Body of pancreas (tissue), 4 donors: ENCODE measurements at regions not wholly inside any gene's neighbourhood (a gene's known extent, or its start where the extent isn't known, plus 50 kb on each side); places are given as distances from the start of the nearest gene placed in this dataset.

Experiments used
- CTCF ChIP-seq, 7 experiments: fragments of 450-650 bp in 4 of 7; fragments of 200-600 bp in 3 of 7; sonication (generic) in 3 of 7; IDR thresholded peaks; one replicate each; pipeline ENCODE4 v1.5.1; 2016 to 2019; ENCODE audit warnings: antibody characterized with exemption in 7 of 7
- POLR2A ChIP-seq, 3 donors: fragments of 450-650 bp; IDR thresholded peaks; one replicate each; pipeline ENCODE4 v1.6.1; 2016; ENCODE audit warnings: antibody characterized with exemption in 3 of 3, mild to moderate bottlenecking in 2 of 3

- no peak for TF ChIP-seq CTCF (IDR thresholded peaks at IDR 0.05)
- TF ChIP-seq POLR2A (IDR thresholded peaks at IDR 0.05): no peak
These were observed 157.3 kb upstream of the CREB1 start for GRCh38 chr2:207372483-207372882.
